HepG2 (cell line): ENCODE measurements at regions not wholly inside any gene's neighbourhood (a gene's known extent, or its start where the extent isn't known, plus 50 kb on each side); places are given as distances from the start of the nearest gene placed in this dataset.

Experiments
- BCL6 ChIP-seq: IDR thresholded peaks from 2 replicates; pipeline ENCODE4 v1.6.1; 2016; ENCODE audit warnings: missing genetic modification reagents, missing compliant biosample characterization
- HNF4A ChIP-seq: sonication (generic); formaldehyde crosslinking; IDR thresholded peaks from 2 replicates; pipeline ENCODE4 v1.4.0; 2020; ENCODE audit warnings: missing genetic modification reagents
- HNRNPL ChIP-seq: fragments of 200-400 bp; formaldehyde crosslinking; IDR thresholded peaks from 2 replicates; pipeline ENCODE4 v1.6.1; 2017; ENCODE audit warnings: mild to moderate bottlenecking, low read depth, low read length
- HNRNPLL ChIP-seq: fragments of 200-400 bp; formaldehyde crosslinking; IDR thresholded peaks from 2 replicates; pipeline ENCODE4 v1.6.1; 2017; ENCODE audit warnings: mild to moderate bottlenecking, low read depth, low read length; ENCODE audit not compliant: poor library complexity, severe bottlenecking
- LCORL ChIP-seq, 2 experiments: fragments of 450-650 bp in 1 of 2; sonication (generic) in 1 of 2; formaldehyde crosslinking in 1 of 2; IDR thresholded peaks; 2 replicates each; pipeline versions ENCODE4 v1.5.0 to v1.6.1; 2017 to 2020; ENCODE audit warnings: antibody characterized with exemption in 1 of 2, missing genetic modification reagents in 1 of 2
- PHF21A ChIP-seq: sonication (generic); formaldehyde crosslinking; IDR thresholded peaks from 2 replicates; pipeline ENCODE4 v1.5.0; 2020; ENCODE audit warnings: mild to moderate bottlenecking, missing genetic modification reagents
- STAG1 ChIP-seq: sonication (generic); formaldehyde crosslinking; IDR thresholded peaks from 2 replicates; pipeline ENCODE4 v1.4.0; 2020; ENCODE audit warnings: missing genetic modification reagents
- ZNF331 ChIP-seq: sonication (generic); formaldehyde crosslinking; IDR thresholded peaks from 2 replicates; pipeline ENCODE4 v1.4.0; 2020; ENCODE audit warnings: missing genetic modification reagents
- ZNF766 ChIP-seq: sonication (generic); formaldehyde crosslinking; IDR thresholded peaks from 2 replicates; pipeline ENCODE4 v1.5.0; 2020; ENCODE audit warnings: missing genetic modification reagents, borderline replicate concordance
- ZSCAN25 ChIP-seq: sonication (generic); formaldehyde crosslinking; IDR thresholded peaks from 2 replicates; pipeline ENCODE4 v1.8.0; 2022; ENCODE audit warnings: mild to moderate bottlenecking, missing genetic modification reagents
- TF ChIP-seq, protein P1 (sequence below): sonication (generic); formaldehyde crosslinking; IDR thresholded peaks from 2 replicates; pipeline ENCODE4 v1.5.1; 2020; ENCODE audit warnings: mild to moderate bottlenecking, moderate library complexity, missing genetic modification reagents

GRCh38 chr7:388023-388960 lies 98.3 kb downstream of the FOXL3 start (continued):
- TF ChIP-seq, protein P1, sequence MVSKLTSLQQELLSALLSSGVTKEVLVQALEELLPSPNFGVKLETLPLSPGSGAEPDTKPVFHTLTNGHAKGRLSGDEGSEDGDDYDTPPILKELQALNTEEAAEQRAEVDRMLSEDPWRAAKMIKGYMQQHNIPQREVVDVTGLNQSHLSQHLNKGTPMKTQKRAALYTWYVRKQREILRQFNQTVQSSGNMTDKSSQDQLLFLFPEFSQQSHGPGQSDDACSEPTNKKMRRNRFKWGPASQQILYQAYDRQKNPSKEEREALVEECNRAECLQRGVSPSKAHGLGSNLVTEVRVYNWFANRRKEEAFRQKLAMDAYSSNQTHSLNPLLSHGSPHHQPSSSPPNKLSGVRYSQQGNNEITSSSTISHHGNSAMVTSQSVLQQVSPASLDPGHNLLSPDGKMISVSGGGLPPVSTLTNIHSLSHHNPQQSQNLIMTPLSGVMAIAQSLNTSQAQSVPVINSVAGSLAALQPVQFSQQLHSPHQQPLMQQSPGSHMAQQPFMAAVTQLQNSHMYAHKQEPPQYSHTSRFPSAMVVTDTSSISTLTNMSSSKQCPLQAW (CRISPR knock-in tag), result peak; percentile 38; the same call in 1 of the 2 replicates
- TF ChIP-seq ZSCAN25, result peak; percentile 39; the same call in 1 of the 2 replicates
- TF ChIP-seq HNRNPLL, result peak; percentile 37
- TF ChIP-seq HNF4A (CRISPR knock-in tag), result 0 out of 2 replicates have a peak, but pooled peaks have one; percentile 27
- peak; percentile 10; the same call in 1 of the 2 replicates for TF ChIP-seq BCL6 (CRISPR knock-in tag)
- TF ChIP-seq PHF21A (CRISPR knock-in tag), result 0 out of 2 replicates have a peak, but pooled peaks have one; percentile 44
- TF ChIP-seq HNRNPL, result 0 out of 2 replicates have a peak, but pooled peaks have one; percentile 59
- 0 out of 2 replicates have a peak, but pooled peaks have one; percentile 6 for TF ChIP-seq STAG1 (CRISPR knock-in tag)
- no peak for TF ChIP-seq ZNF766 (CRISPR knock-in tag)
- TF ChIP-seq ZNF331 (CRISPR knock-in tag), result 0 out of 2 replicates have a peak, but pooled peaks have one; percentile 29
- TF ChIP-seq LCORL (IDR thresholded peaks at IDR 0.05), result no peak
- TF ChIP-seq LCORL (CRISPR knock-in tag; IDR thresholded peaks at IDR 0.05), result peak; percentile 50; the same call in 1 of the 2 replicates
